GM23338 (cell line): ENCODE measurements at regions not wholly inside any gene's neighbourhood (a gene's known extent, or its start where the extent isn't known, plus 50 kb on each side); places are given as distances from the start of the nearest gene placed in this dataset.

Source experiments
- ATAC-seq: fragments of 200-7000 bp; cut with Tn5 transposase; 3 replicates; pipeline ENCODE4 v1.9.1; 2020
- DNase-seq: peaks from one replicate; pipeline ENCODE4 v3.0.0-alpha.2; 2015; ENCODE audit warnings: low spot score
- H2AFZ ChIP-seq: fragments of 200-600 bp; sonication (generic); 2 replicates; pipeline ENCODE4 v1.8.0; 2016; ENCODE audit warnings: antibody characterized with exemption, mild to moderate bottlenecking, moderate library complexity
- H3F3A ChIP-seq: fragments of 200-600 bp; sonication (generic); replicated peaks from 2 replicates; pipeline ENCODE4 v1.8.0; 2017; ENCODE audit warnings: antibody characterized with exemption, mixed run types, low read depth
- H3K27ac ChIP-seq: fragments of 200-600 bp; sonication (generic); 2 replicates; pipeline ENCODE4 v1.6.1; 2016; ENCODE audit warnings: low read depth
- H3K27me3 ChIP-seq: fragments of 200-600 bp; sonication (generic); 2 replicates; pipeline ENCODE4 v1.8.0; 2016; ENCODE audit warnings: mild to moderate bottlenecking, mixed run types, moderate library complexity; ENCODE audit not compliant: insufficient read depth
- H3K36me3 ChIP-seq: fragments of 200-600 bp; sonication (generic); 2 replicates; pipeline ENCODE4 v1.8.0; 2016; ENCODE audit warnings: mild to moderate bottlenecking; ENCODE audit not compliant: insufficient read depth
- H3K4me1 ChIP-seq: fragments of 200-600 bp; sonication (generic); 2 replicates; pipeline ENCODE4 v1.8.0; 2016; ENCODE audit warnings: mild to moderate bottlenecking, moderate library complexity; ENCODE audit not compliant: insufficient read depth
- H3K4me2 ChIP-seq: fragments of 200-600 bp; sonication (generic); 2 replicates; pipeline ENCODE4 v1.7.1; 2017; ENCODE audit warnings: mixed run types
- H3K4me3 ChIP-seq: fragments of 200-600 bp; sonication (generic); 2 replicates; pipeline ENCODE4 v1.6.1; 2016; ENCODE audit warnings: mixed run types
- H3K79me2 ChIP-seq: fragments of 200-600 bp; sonication (generic); replicated peaks from 2 replicates; pipeline ENCODE4 v1.8.0; 2017; ENCODE audit warnings: mild to moderate bottlenecking; ENCODE audit not compliant: insufficient read depth
- H3K9me2 ChIP-seq: fragments of 200-600 bp; sonication (generic); 2 replicates; pipeline ENCODE4 v1.8.0; 2017; ENCODE audit not compliant: insufficient read depth
- H4K20me1 ChIP-seq: fragments of 200-600 bp; sonication (generic); replicated peaks from 2 replicates; pipeline ENCODE4 v1.8.0; 2017; ENCODE audit warnings: mild to moderate bottlenecking; ENCODE audit not compliant: insufficient read depth
- H3K27ac Mint-ChIP-seq: 2 replicates; pipeline ENCODE4 v1.8.0; 2020; ENCODE audit warnings: inconsistent platforms, mild to moderate bottlenecking, moderate library complexity, mixed read lengths
- H3K27me3 Mint-ChIP-seq: 3 replicates; pipeline ENCODE4 v1.8.0; 2022; ENCODE audit warnings: low read depth, mild to moderate bottlenecking, moderate library complexity, mixed read lengths, inconsistent platforms; ENCODE audit not compliant: insufficient read depth, poor library complexity
- H3K36me3 Mint-ChIP-seq: 3 replicates; pipeline ENCODE4 v1.8.0; 2021; ENCODE audit warnings: low read depth, mild to moderate bottlenecking, inconsistent platforms, moderate library complexity, mixed read lengths
- H3K4me1 Mint-ChIP-seq: 3 replicates; pipeline ENCODE4 v1.8.0; 2020; ENCODE audit warnings: mild to moderate bottlenecking, inconsistent platforms, mixed read lengths
- H3K4me3 Mint-ChIP-seq: 3 replicates; pipeline ENCODE4 v1.8.0; 2021; ENCODE audit warnings: moderate library complexity, mild to moderate bottlenecking, inconsistent platforms, mixed read lengths
- H3K9me3 Mint-ChIP-seq: 3 replicates; pipeline ENCODE4 v1.8.0; 2020; ENCODE audit warnings: moderate library complexity, mild to moderate bottlenecking, inconsistent platforms, mixed read lengths
- CTCF ChIP-seq, 2 experiments: fragments of 200-600 bp in 1 of 2; sonication (generic) in 1 of 2; conservative IDR thresholded peaks; 2 replicates each; pipeline versions ENCODE4 v1.5.1 to v1.6.1; 2016 to 2017; ENCODE audit warnings: antibody characterized with exemption in 2 of 2, low read depth in 2 of 2, mild to moderate bottlenecking in 2 of 2, moderate library complexity in 1 of 2
- ETS1 ChIP-seq: IDR thresholded peaks from 2 replicates; pipeline ENCODE4 v1.6.1; 2016; ENCODE audit warnings: antibody characterized with exemption
- EZH2 ChIP-seq: fragments of 200-600 bp; sonication (generic); IDR thresholded peaks from one replicate; pipeline ENCODE4 v1.8.0; 2017; ENCODE audit warnings: antibody characterized with exemption, mild to moderate bottlenecking, low read depth; ENCODE audit not compliant: unreplicated experiment
- JUNB ChIP-seq: IDR thresholded peaks from one replicate; pipeline ENCODE4 v1.6.1; 2016; ENCODE audit warnings: antibody characterized with exemption; ENCODE audit not compliant: unreplicated experiment
- NANOG ChIP-seq: IDR thresholded peaks from 2 replicates; pipeline ENCODE4 v1.6.1; 2016; ENCODE audit warnings: antibody characterized with exemption, borderline replicate concordance
- ZNF114 ChIP-seq: fragments of 250-450 bp; sonication (Bioruptor Pico); IDR thresholded peaks from 2 replicates; pipeline ENCODE4 v1.5.0; 2020; ENCODE audit warnings: mild to moderate bottlenecking, moderate library complexity
- ZNF462 ChIP-seq: fragments of 250-450 bp; sonication (Bioruptor Pico); IDR thresholded peaks from 2 replicates; pipeline ENCODE4 v1.5.0; 2020; ENCODE audit warnings: mild to moderate bottlenecking, moderate library complexity

- no peak for ATAC-seq
- Histone ChIP-seq H3K27me3 (peaks cover 14% of the 10 kb centered on the region), H4K20me1 (no peaks in the 10 kb centered on the region; the same call in 1 of the 2 replicates), H3K4me1 (peaks cover 65% of the 10 kb centered on the region), H2AFZ (no peak overlapping the region), H3F3A (no peaks in the 10 kb centered on the region), H3K4me2 (0 out of 2 replicates have a peak overlapping the region, but pooled peaks have one; percentile 18), H3K79me2 (peaks cover 73% of the 10 kb centered on the region), H3K9me2 (no peaks in the 10 kb centered on the region), H3K27ac (no peak overlapping the region), H3K36me3 (no peaks in the 10 kb centered on the region), H3K4me3 (no peak overlapping the region)
- Mint-ChIP-seq H3K27ac (no peak overlapping the region), H3K4me1 (peaks cover 61% of the 10 kb centered on the region), H3K36me3 (no peaks in the 10 kb centered on the region), H3K4me3 (no peak overlapping the region), H3K27me3 (peaks cover 12% of the 10 kb centered on the region), H3K9me3 (no peaks in the 10 kb centered on the region)
- TF ChIP-seq CTCF (conservative IDR thresholded peaks at IDR 0.05; ENCODE audit: low read depth in 2 of 2) = no peak
- no peak for TF ChIP-seq EZH2
- no peak for TF ChIP-seq ETS1
- no peak for TF ChIP-seq ZNF462
- TF ChIP-seq JUNB = no peak
- no peak for TF ChIP-seq ZNF114 (CRISPR knock-in tag)
- TF ChIP-seq NANOG = no peak
- DNase-seq = no peak
Measured at GRCh38 chr9:21554813-21555212, 72.7 kb upstream of the IFNE start.
